NCI-H2227 treated with DMSO at 0.1 percent for 48 hours (cell line): ENCODE measurements at regions not wholly inside any gene's neighbourhood (a gene's known extent, or its start where the extent isn't known, plus 50 kb on each side); places are given as distances from the start of the nearest gene placed in this dataset.

Experiments
- DNase-seq: peaks from one replicate; lab custom pipeline; 2025; lab: John Stamatoyannopoulos, UW

- DNase-seq, result no peak
Measured at GRCh38 chr9:86764221-86764624, 183.1 kb downstream of the GAS1 start.

GRCh38 chr9:86763791-86764190 is 183.5 kb downstream of the GAS1 start:
- no peak for DNase-seq

GRCh38 chr9:86757382-86757720 is 190.0 kb downstream of the GAS1 start:
- no peak for DNase-seq

- no peak for DNase-seq
Measured at GRCh38 chr9:86756576-86757381, 190.5 kb downstream of the GAS1 start.

GRCh38 chr9:86755561-86755941 is 191.8 kb downstream of the GAS1 start:
- no peak for DNase-seq

- DNase-seq, result no peak
Measured at GRCh38 chr9:86754581-86755560, 192.4 kb downstream of the GAS1 start.

- DNase-seq, result no peak
Measured at GRCh38 chr9:86753836-86754235, 193.5 kb downstream of the GAS1 start.

GRCh38 chr9:86752733-86753132 is 194.6 kb downstream of the GAS1 start:
- DNase-seq, result no peak

GRCh38 chr9:86751956-86752355 is 195.3 kb downstream of the GAS1 start:
- no peak for DNase-seq

- DNase-seq, result no peak
Measured at GRCh38 chr9:86751207-86751606, 196.1 kb downstream of the GAS1 start.

GRCh38 chr9:86749894-86750255 is 197.4 kb downstream of the GAS1 start:
- no peak for DNase-seq

- no peak for DNase-seq
Measured at GRCh38 chr9:86749161-86749893, 198.0 kb downstream of the GAS1 start.

- no peak for DNase-seq
Measured at GRCh38 chr9:86747711-86748110, 199.6 kb downstream of the GAS1 start.

GRCh38 chr9:86741311-86742208 is 205.7 kb downstream of the GAS1 start:
- no peak for DNase-seq

- DNase-seq, result no peak
Measured at GRCh38 chr9:86735772-86736458, 211.4 kb downstream of the GAS1 start.

- no peak for DNase-seq
Measured at GRCh38 chr9:86734771-86735170, 212.5 kb downstream of the GAS1 start.

GRCh38 chr9:86733929-86734328 is 213.4 kb downstream of the GAS1 start:
- DNase-seq, result no peak

GRCh38 chr9:86732514-86733171 is 214.7 kb downstream of the GAS1 start:
- no peak for DNase-seq

- no peak for DNase-seq
Measured at GRCh38 chr9:86731511-86732063, 215.7 kb downstream of the GAS1 start.
